IPS-18c (cell line): ENCODE measurements at regions not wholly inside any gene's neighbourhood (a gene's known extent, or its start where the extent isn't known, plus 50 kb on each side); places are given as distances from the start of the nearest gene placed in this dataset.
"Not testable (repeated sequence)": the region's sequence is repeated elsewhere in the genome, so short reads cannot be mapped to it uniquely, and the experiment has no call there.

ENCODE experiments used
- H3K4me3 ChIP-seq: 2 replicates; pipeline ENCODE4 v1.7.0; 2013; ENCODE audit warnings: low read depth, mild to moderate bottlenecking, low read length, moderate library complexity; ENCODE audit not compliant: insufficient read depth
- H3K9me3 ChIP-seq: one replicate; pipeline ENCODE4 v1.6.1; 2013; ENCODE audit warnings: mild to moderate bottlenecking, low read length, moderate library complexity; ENCODE audit not compliant: control insufficient read depth, insufficient read depth

DNA sequence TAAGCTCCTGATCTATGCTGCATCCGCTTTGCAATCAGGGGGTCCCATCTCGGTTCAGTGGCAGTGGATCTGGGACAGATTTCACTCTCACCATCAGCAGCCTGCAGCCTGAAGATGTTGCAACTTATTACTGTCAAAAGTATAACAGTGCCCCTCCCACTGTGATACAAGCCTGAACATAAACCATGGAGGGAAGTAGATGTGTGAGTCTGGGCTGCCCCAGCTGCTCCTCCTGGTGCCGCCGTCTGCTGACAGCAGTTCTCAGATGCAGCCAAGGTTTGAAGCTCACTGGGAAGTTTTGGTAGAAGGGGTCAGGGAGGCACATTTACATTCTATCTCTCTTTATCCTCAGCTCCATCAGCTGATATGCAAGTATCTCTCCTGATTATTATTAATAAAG, 1277.7 kb downstream of the RPIA start:
- H3K9me3 ChIP-seq, H3K4me3 ChIP-seq: not testable (repeated sequence)

DNA sequence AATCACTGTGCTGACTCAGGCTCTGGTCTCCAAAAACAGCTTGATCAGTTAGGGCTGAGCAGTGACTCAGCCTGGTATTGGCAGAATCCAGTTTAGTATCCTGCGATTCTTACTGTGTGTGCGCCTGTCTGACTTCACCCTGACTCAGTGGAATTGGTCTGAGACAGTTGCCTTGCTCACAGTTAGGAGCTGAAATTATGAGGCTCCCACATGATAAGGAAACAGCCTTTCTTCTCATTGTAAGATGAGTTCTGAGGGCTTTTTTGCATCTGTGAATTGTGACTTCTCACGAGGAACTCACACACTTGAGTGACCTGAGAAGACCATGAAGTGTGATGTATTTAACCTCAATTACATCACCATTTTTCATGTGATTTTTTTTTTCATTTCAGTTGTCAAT, 1282.4 kb downstream of the RPIA start:
- not testable (repeated sequence) for H3K9me3 ChIP-seq, H3K4me3 ChIP-seq

DNA sequence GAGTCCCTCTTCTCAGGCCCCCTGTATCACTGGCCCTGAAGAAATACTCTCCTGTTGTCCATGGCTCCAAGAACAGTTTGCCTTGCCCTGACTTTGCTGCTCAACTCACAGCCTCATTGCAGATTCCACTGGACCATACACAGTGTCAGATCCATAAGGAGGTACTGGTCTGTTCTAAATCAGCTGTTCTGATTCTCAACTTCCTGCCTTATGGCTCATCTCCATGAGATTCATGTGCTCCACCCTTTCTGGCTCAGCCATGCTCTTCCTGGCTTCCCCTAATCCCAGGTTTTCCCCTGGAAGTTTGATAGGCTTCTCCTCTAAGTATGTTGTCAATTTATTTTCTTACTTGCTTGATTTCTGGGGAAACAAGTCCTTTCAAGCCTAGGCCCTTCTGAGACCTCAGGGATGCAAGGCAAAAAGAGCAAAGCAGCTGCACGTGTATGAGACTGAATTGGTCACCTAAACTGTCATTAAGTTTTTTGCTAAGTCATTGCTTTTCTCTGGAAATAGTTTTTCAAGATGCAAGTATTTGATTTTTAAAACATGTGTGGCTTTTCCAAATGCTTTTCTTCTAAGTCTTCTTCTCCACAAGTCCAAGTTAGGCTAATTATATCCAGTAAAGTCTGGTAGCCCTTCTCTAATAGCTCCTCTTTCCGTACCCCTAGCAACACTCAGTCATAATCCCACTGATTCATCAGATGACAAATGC, 1288.5 kb downstream of the RPIA start:
- H3K4me3 ChIP-seq, H3K9me3 ChIP-seq: not testable (repeated sequence)

DNA sequence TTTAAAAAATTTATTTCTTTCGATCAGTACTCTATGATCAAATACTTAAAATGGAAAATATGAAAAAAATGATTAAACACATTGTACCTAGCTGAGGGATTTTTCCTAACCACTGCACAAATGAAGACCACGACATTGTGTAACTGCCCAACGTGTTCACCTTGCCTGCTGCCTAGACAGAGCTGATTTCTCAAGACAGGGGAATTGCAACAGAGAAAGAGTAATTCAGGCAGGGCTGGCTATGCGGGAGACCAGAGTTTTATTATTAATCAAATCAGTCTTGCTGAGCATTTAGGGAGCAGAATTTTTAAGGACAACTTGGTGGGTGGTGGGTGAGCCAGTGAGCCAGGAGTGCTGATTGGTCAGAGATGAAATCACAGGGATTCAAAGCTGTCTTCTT, 1290.8 kb downstream of the RPIA start:
- not testable (repeated sequence) for H3K4me3 ChIP-seq, H3K9me3 ChIP-seq

DNA sequence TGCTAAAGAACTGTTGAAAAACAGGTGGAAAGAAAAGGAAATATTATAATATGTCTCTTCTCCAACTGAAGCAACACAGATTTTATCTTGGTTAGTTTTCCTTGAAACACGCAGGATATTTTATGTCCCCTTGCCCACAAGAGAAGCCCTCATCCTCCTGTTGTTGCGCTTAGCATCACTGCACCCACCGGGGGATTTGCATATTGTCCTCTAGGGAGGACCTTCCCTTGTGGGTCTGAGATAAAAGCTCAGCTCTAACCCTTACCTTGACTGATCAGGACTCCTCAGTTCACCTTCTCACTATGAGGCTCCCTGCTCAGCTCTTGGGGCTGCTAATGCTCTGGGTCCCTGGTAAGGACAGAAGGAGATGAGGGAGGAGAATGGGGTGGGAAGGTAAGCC, 1294.2 kb downstream of the RPIA start:
- not testable (repeated sequence) for H3K9me3 ChIP-seq, H3K4me3 ChIP-seq

DNA sequence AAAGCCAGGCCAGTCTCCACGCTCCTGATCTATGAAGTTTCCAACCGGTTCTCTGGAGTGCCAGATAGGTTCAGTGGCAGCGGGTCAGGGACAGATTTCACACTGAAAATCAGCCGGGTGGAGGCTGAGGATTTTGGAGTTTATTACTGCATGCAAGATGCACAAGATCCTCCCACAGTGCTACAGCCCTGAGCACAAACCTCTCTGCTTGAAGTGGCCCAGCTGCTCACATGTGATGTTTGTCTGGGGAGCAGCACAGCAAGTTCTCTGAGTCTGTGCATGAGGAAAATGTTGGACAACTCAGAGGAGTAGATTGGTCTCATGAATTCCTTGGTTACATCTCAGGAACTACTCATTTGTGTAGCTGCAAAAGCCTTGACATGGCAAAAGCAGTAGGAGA, 1295.1 kb downstream of the RPIA start:
- H3K9me3 ChIP-seq, H3K4me3 ChIP-seq: not testable (repeated sequence)

DNA sequence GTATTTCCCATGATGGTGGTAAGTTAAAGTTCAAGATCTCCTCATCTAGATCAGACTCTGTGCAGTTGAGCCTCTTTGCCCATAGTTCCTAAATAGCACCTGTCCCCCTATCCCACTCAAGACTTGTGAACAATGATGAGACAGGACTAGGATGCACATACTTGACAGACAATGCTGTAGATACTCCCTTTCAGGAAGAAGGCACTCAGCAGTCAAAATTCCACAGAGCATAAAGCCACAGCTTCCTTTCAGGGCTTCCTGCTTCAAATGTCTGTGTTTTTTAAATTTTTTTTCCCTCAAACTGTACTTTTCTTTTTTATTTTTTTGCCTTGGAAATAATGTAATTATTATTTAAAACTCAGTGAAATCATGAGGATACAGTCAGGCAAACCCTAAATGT, 1305.3 kb downstream of the RPIA start:
- not testable (repeated sequence) for H3K4me3 ChIP-seq, H3K9me3 ChIP-seq

DNA sequence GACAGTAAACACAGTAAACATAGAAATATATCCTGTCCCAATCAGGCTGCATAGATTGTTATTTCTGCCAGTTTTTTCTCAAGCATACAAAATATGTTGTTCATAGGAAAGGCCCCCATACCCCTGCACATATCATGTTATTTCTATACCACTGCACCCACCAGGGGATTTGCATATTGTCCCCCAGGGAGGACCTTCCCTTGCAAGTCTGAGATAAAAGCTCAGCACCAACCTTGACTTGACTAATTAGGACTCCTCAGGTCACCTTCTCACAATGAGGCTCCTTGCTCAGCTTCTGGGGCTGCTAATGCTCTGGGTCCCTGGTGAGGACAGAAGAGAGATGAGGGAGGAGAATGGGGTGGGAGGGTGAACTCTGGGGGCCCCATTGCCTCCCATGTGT, 1313.1 kb downstream of the RPIA start:
- H3K4me3 ChIP-seq, H3K9me3 ChIP-seq: not testable (repeated sequence)

DNA sequence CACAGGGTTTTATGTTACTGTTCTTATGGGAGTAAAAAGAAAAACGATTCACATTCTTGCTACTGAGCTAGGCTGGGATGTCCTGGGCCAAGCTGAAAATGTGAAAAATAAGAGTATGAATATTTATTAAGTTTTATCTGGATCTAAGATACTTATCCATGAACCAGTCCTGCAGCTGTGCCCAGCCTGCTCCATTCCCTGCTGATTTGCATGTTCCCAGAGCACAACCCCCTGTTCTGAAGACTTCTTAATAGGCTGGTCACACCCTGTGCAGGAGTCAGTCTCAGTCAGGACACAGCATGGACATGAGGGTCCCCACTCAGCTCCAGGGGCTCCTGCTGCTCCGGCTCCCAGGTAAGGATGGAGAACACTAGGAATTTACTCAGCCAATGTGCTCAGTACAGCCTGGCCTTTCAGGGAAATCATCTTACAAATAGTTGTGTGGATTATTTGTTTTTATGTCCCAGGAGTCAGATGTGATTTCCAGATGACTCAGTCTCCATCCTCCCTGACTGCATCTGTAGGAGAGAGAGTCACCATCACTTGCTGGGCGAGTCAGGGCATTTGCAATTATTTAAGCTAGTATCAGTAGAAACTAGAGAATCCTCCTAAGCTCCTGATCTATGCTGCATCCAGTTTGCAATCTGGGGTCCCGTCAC, 1319.1 kb downstream of the RPIA start:
- not testable (repeated sequence) for H3K9me3 ChIP-seq, H3K4me3 ChIP-seq

DNA sequence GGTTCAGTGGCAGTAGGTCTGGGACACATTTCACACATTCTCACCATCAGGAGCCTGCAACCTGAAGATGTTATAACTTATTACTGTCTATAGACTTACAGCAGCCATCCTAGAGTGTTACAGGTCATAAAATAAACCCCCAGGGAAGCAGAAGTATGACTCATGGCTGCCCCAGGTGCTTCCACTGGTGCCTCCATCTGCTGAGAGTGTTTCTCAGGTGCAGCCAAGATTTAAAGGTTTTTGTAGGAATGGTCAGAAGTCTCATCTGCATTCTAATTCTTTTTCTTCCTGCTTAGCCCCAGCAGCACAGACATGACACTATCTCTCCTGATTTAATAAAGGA, 1319.6 kb downstream of the RPIA start:
- H3K9me3 ChIP-seq, H3K4me3 ChIP-seq: not testable (repeated sequence)

DNA sequence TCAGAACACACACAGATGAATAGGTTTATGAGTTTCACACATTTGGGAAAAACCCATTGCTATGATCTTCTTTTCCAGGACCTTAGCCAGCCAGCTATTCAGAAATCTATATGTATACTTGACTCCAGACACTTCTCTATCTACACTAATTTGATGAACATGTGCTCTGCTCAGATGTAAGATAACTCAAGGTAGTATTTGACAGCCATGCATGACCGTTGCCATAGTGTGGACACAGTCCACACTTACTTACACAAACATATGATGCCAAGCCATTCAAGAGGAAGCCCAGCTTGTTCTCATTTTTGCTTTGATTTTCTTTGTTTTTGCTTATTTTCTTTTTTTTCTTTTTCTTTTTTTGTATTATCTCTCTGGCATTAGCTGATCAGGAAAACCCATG, 1328.4 kb downstream of the RPIA start:
- not testable (repeated sequence) for H3K4me3 ChIP-seq, H3K9me3 ChIP-seq

DNA sequence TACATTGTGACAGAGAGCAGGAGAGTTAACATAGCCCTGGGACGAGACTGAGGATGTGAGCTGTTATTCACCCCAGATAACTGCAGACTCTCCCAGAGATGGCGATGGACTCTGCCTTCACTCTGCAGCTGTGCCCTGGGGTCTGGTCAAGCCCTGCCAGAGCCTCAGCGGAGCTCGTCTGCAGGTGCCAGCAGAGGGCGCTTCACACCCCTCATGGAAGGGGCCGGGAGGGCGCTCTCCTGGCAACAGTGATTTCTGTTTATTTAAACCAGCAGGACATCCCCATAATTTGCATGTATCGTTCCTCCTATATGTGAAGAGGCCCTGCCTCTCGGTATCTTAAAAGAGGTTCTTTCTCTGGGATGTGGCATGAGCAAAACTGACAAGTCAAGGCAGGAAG, 1329.8 kb downstream of the RPIA start:
- not testable (repeated sequence) for H3K4me3 ChIP-seq, H3K9me3 ChIP-seq

DNA sequence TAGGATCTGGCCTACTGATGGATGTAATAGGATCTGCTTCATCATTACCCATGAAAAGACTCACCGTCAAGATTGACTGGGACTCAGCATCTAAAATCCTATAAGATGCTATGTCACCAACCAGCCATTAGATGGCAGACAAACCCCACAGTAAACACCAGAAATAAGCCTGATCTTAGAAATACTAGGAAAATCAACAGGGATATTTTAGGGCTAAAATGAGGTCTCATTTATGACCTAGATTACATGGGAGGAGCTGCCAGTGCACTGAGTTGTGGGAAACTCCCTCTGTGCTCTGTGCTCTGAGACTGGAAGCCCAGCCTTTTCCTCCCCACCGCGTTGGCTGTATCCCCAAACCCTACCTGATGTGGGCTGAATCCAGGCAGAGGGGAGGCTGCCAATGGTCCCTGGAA, 1335.8 kb downstream of the RPIA start:
- H3K9me3 ChIP-seq, H3K4me3 ChIP-seq: not testable (repeated sequence)

DNA sequence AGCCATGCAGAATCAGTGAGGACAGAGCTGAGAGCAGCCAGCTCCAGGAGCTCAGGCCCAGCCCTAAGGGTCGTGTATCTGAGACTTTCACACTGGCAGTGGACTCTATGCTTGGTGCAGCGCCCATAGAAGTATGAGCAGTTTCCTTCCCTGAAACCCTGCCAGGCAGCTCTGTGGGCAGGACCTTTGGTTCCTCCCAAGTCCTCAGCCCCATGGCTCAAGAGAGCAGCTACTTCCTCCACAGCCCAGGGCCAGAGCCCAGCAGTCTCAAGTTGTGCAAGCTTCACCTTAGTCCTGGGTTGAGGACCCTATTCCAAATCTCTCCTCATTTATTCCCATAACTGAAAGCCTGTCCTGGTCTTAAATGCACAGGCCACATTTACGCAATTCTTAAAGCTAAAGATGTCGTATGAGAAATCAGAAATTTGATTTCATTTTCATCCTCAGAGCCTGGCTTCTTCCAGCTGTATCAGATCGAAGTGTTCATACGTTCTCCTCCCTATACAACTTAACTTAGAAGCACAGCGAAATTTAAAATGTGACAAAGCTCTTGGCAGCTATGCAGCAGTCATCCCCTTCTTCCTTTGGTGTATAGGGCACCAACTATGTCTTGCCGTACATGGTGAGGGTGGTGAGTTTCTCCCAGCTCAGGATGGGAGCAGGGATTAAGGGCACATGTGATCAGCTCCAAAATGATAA, 1337.1 kb downstream of the RPIA start:
- H3K4me3 ChIP-seq, H3K9me3 ChIP-seq: not testable (repeated sequence)

DNA sequence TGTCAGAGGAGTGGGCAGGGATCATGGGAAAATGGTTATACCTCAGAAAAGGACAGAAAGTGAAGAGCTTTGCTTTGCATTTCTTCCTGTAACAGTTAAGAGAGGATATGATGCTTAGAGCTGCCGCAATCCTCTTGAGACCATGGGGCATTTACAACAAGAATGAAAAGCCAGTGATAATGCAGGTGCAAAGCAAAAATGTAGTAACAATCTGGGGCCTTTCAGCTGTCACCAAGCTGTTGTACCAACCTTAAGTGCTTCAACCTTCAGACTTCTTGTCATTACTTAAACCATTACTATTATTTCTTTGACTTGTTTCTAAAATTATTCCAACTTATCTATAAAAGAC, 1337.6 kb downstream of the RPIA start:
- not testable (repeated sequence) for H3K9me3 ChIP-seq, H3K4me3 ChIP-seq

DNA sequence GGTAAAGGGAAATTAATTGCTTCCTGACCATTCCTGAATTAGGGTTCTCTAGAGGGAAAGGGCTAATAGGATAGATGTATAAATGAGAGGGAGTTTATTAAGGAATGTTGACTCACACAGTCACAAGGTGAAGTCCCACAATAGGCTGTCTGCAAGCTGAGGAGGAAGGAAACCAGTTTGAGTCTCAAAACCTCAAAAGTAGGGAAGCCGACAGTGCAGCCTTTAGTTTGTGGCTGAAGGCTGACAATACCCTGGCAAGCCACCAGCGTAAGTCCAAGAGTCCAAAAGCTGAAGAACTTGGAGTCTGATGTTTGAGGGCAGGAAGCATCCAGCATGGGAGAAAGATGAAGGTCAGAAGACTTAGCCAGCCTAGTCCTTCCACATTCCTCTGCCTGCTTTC, 1340.8 kb downstream of the RPIA start:
- H3K9me3 ChIP-seq, H3K4me3 ChIP-seq: not testable (repeated sequence)

DNA sequence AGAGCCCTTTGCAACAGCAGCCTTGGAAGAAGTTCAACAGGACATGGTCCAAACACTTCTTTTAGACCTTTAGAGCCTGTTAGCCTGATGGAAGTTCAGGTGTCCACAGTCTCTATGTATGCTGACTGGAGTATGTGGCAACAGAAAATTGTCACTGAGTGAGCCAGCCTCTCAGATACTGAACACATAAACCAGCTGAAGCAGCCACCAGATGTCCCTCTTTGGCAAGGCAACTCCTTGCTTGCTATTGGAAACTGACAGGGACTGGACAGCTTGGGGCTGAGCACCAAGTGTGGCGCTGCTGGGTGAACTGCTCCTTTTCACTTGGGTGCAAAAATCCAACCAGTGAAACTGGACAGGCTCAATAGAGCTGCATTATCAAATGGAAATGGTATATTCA, 1344.9 kb downstream of the RPIA start:
- not testable (repeated sequence) for H3K9me3 ChIP-seq, H3K4me3 ChIP-seq

DNA sequence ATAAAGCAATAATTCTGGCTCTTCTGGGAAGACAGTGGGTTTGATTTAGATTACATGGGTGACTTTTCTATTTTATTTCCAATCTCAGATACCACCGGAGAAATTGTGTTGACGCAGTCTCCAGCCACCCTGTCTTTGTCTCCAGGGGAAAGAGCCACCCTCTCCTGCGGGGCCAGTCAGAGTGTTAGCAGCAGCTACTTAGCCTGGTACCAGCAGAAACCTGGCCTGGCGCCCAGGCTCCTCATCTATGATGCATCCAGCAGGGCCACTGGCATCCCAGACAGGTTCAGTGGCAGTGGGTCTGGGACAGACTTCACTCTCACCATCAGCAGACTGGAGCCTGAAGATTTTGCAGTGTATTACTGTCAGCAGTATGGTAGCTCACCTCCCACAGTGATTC, 1347.6 kb downstream of the RPIA start:
- not testable (repeated sequence) for H3K4me3 ChIP-seq, H3K9me3 ChIP-seq

DNA sequence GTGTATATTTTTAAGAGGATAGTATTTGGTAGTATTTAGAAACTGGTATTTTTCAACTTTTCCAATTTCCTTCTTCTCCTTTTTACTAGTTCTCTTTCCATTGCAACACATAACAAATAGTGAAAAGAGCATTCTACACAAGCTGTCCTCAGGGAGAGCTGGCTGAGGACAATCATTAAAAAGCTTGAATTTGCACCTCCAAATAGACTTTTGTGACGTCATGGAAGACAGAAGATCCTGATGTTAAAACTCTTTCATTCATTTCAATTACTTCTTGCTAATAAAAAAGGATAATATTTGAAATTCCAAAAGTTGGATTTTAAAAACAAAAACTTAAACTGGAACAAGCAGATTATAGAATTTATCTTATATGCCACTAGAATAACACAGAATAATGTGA, 1356.3 kb downstream of the RPIA start:
- H3K4me3 ChIP-seq, H3K9me3 ChIP-seq: not testable (repeated sequence)
